ENCODE measurements at regions not wholly inside any gene's neighbourhood (a gene's known extent, or its start where the extent isn't known, plus 50 kb on each side); places are given as distances from the start of the nearest gene placed in this dataset.

- DNase-seq (ENCODE audit: low spot score), result no peak
Measured at GRCh38 chr11:16685914-16686313, 52.5 kb upstream of the C11orf58 start.

DNA sequence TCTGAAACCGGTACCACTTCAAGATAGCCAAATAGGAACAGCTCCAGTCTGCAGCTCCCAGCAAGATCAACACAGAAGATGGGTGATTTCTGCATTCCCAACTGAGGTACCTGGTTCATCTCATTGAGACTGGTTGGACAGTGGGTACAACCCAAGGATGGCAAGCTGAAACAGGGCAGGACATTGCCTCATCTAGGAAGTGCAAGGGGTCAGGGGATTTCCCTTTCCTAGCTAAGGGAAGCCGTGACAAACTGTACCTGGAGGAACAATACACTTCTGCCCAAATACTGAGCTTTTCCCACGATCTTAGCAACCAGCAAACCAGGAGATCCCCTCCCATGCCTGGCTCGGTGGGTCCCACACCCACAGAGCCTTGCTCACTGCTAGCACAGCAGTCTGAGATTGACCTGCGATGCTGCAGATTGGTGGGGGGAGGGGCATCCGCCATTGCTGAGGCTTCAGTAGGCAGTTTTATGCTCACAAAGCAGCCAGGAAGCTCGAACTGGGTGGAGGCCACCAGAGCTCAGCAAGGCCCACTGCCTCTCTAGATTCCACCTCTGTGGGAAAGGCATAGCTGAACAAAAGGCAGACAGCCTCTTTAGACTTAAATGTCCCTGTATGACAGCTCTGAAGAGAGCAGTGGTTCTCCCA, 59.9 kb upstream of the C11orf58 start:
- no peak for DNase-seq (ENCODE audit: low spot score)

DNA sequence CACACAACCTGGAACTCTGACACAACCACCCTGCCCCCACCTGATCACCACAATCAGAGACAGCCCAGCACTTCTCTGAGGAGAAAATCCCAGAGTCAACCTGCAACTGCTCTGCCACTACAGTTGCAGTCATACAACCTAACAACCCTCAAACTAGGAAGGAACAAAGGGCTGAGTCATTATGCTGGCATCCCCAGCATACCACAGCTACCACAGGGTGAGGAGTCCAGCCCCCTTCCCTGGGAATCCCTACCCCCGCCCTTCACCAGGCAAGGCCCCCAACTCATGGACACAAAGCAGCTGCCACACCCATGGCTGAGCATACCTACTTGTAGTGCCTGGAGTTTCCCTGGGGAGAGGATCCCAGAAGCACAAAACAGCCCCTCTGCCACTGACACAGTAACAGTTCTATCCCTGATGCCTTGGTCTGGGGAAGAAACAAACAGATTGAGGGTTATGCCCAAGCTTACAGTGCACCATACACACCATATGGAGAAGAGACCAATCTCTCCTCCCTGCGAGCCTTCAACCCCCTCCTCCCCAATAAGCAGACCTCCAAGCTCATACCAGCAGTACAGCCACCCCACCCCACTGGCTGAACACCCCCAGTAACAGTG, 68.5 kb upstream of the C11orf58 start:
- no peak for DNase-seq (ENCODE audit: low spot score)

- DNase-seq (ENCODE audit: low spot score), result no peak
Measured at GRCh38 chr11:16632295-16633200, 105.9 kb upstream of the C11orf58 start.

- DNase-seq (ENCODE audit: low spot score), result no peak
Measured at GRCh38 chr11:16630651-16631050, 107.8 kb upstream of the C11orf58 start.

DNA sequence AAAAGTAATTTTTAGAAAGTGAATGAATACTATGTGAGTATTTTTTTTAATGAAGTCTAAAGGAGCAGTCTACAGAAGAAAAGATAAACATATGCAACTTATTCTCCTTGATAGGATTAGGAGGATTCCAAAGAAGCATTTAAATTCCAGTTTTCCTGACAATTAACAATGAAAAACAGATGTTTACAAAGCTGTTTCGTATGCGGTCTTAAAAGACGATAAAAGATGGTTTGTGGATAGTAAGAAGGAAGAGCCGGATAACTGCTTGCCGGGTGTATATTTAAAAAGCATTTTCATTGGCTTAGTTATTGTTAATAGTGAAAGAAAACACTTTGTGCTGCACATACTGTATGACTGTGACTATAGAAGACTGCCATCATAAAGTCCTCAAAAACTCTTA, 120.0 kb upstream of the C11orf58 start:
- no peak for DNase-seq (ENCODE audit: low spot score)

DNA sequence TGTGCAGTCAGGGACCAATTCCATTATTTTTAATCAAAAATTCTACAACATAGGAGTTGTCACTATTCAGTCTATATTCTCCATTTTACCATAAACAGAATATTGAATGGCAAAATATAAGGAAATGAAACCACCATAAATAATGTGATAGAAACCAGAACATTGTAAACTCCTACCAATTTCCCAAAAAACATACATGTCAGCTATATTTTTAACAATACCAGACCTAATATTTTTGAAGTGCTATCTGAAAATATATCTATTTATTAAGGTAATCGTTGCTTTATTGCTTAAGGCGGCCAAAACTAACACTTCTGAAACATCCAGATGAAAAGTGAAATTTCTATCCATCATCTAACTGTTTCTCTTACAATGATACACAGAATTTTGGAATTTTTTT, 123.0 kb upstream of the C11orf58 start:
- DNase-seq (ENCODE audit: low spot score), result no peak

DNA sequence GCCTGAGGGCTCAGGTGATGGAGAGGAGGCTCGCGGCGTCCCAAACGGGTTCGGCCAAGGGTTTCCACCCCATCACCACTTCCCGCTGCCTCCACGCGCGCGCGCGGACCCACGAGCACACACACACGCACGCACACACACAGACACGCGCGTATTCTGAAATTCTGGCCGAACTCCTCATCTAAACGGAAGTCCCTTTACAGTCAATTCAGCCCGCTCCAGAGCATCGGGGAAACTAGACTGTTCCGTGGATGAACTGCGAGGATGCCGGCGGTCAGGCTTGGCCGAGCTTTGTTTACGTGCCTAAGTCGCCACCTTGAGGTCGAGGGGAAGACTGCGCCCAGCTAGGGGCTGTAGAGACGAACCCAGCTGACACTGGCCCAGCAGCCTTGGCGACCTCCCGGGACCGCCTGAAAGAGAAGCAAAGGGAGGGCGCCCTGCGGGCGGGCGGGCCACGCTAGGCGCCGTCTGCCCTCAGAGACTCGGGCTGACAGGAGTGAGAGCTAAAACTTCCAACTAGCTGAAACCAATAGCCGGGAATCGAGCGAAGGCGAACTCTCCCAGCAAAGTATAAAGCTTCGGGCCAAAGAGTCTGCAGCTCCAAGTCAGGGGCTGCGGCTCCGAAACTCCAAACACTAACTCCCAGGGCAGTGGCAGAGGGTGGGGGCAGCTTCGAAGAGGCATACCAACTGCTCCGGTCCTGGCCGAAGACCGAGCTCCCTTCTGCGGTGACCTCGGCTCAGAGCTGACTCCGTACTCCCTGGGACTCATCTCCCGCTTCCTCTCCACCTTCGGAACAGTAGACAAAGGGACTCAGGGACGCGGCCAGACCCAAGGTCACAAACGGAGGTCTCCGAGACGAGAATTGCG, 124.7 kb upstream of the C11orf58 start:
- peak; percentile 96 for DNase-seq (ENCODE audit: low spot score)

DNA sequence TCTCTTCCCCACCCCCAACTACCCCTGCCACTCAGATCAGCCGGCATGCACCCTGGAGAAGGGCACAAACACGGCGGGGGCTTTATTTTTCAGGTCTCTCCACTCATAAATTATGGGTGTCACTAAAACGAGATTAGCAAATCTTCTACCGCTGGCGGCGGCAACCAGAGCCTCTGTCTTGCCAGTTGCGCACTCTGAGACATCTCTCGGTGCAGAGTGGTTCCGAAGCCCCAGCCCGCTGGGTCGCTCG, 125.3 kb upstream of the C11orf58 start:
- no peak for DNase-seq (ENCODE audit: low spot score)

- DNase-seq (ENCODE audit: low spot score), result peak; percentile 4
Measured at GRCh38 chr11:16612566-16613261, 125.7 kb upstream of the C11orf58 start.

DNA sequence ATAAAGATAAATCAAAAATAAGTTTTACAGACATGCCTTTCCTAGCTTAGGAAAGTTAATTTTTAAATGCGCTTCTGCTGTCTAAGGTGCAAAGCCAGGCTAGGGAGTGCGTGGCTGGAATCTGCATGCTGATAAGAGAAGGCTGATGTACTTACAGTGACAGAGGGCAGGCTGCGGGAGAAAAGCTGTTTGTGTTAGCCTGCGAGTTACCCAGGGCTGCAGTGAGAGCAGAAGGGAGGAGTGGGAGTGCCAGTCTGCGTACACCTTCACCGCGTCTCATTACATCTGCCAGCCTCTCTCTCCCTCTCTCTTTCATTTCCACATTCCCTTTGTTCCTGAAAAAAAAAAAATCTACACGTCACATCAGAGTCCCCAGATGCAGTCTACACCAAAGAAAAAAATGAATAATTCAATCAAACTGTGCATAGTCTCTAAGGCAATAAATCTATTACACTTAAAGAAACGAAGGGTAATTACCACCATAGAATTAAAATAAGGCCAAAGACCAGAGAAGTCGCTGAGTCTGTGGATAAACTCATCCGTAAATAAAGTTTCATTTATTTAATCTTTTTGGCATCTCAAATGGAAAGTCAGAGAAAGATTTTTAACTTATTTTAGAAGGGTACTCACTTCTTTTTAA, 126.4 kb upstream of the C11orf58 start:
- DNase-seq (ENCODE audit: low spot score), result peak; percentile 30

- no peak for DNase-seq (ENCODE audit: low spot score)
Measured at GRCh38 chr11:16611401-16611921, 127.0 kb upstream of the C11orf58 start.

DNA sequence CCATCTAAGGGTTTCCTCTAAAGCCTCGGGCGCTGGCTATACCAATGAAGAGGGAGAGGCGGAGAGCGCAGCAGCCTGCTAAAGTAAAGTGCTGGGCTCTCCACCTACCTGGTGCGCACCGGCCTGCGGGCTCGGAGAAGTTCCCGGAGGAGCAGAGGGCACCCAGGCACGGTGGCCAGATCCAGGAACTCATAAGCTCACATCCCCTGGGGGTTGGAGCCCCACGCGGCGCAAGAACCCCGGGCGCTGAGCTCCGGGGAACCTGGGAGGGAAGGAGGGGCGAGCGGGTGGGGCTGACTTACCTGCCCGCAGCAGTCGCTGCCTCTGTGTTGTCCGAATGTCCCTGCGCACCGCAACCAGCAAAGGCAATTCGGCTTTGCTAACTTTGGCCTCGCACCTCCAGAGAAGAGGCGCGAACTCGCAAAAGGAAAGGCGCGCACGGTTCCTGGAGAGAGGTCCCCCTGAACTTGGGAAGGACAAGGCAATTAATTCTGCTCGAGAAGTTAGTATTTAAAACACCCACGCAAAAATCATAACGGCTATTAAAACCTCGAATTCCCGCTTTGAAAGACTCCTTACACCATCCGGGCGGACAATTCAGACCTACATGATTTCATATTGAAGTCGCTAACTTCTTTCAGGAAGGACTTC, 127.6 kb upstream of the C11orf58 start:
- DNase-seq (ENCODE audit: low spot score), result no peak

- no peak for DNase-seq (ENCODE audit: low spot score)
Measured at GRCh38 chr11:16610213-16610737, 128.2 kb upstream of the C11orf58 start.

DNA sequence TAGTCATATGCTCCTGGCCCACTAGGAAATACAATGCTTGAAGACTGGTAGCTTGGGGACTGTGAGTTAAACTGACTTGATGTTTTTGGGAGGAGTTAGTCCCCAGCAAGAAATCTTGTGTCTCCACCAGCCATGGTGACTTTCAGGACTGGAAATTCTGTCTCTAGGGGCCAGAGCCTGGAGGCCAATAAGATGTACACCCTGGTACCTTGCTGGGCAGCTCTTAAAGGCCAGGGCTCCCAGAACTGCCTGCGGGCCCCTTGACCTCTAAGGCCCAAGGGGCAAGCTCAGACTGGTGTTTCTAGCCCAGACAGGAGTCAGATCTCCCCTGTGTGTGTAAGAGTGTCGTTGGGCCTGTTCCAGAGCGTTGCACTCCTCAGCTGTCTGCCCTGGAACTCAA, 128.7 kb upstream of the C11orf58 start:
- DNase-seq (ENCODE audit: low spot score), result no peak

GRCh38 chr11:16607675-16608644, 130.5 kb upstream of the C11orf58 start:
- peak; percentile 78 for DNase-seq (ENCODE audit: low spot score)

GRCh38 chr11:16606784-16607674, 131.4 kb upstream of the C11orf58 start:
- DNase-seq (ENCODE audit: low spot score), result peak; percentile 44

Data from Ammon's horn (tissue), 1 donor.